WTC11 (cell line): ENCODE measurements at regions not wholly inside any gene's neighbourhood (a gene's known extent, or its start where the extent isn't known, plus 50 kb on each side); places are given as distances from the start of the nearest gene placed in this dataset.

Experiments used
- ATAC-seq: fragments of 200-7000 bp; cut with Tn5 transposase; 2 replicates; pipeline ENCODE4 v1.10.0; 2021; ENCODE audit warnings: mild to moderate bottlenecking, moderate library complexity
- CTCF ChIA-PET: fragments of 300-600 bp; sonication (Branson Sonifier 250); formaldehyde crosslinking; loops from one replicate; lab custom pipeline; 2021; ENCODE audit warnings: antibody characterized with exemption; lab: Charles Lee
- POLR2A ChIA-PET: fragments of 350-600 bp; sonication (Branson Sonifier 250); formaldehyde crosslinking; loops from one replicate; lab custom pipeline; 2021; ENCODE audit warnings: antibody characterized with exemption; lab: Charles Lee
- DNase-seq: peaks from one replicate; pipeline ENCODE4 v3.0.0; 2021; ENCODE audit warnings: low spot score
- H3K27ac Mint-ChIP-seq: 2 replicates; pipeline ENCODE4 v1.8.0; 2021; ENCODE audit warnings: mixed read lengths
- H3K27me3 Mint-ChIP-seq: 2 replicates; pipeline ENCODE4 v1.8.0; 2021; ENCODE audit warnings: low read depth, mild to moderate bottlenecking, moderate library complexity, mixed read lengths
- H3K36me3 Mint-ChIP-seq: 2 replicates; pipeline ENCODE4 v1.8.0; 2021; ENCODE audit warnings: mixed read lengths
- H3K4me1 Mint-ChIP-seq: 2 replicates; pipeline ENCODE4 v1.8.0; 2022; ENCODE audit warnings: mixed read lengths
- H3K4me3 Mint-ChIP-seq: 2 replicates; pipeline ENCODE4 v1.8.0; 2021; ENCODE audit warnings: mild to moderate bottlenecking, moderate library complexity, mixed read lengths
- H3K9me3 Mint-ChIP-seq: 2 replicates; pipeline ENCODE4 v1.8.0; 2021; ENCODE audit warnings: mixed read lengths
- ATF1 ChIP-seq: sonication (generic); formaldehyde crosslinking; IDR thresholded peaks from 2 replicates; pipeline ENCODE4 v1.8.1; 2023; ENCODE audit warnings: mild to moderate bottlenecking, moderate library complexity, missing genetic modification reagents
- E2F1 ChIP-seq: sonication (generic); formaldehyde crosslinking; IDR thresholded peaks from 2 replicates; pipeline ENCODE4 v1.8.0; 2022; ENCODE audit warnings: mild to moderate bottlenecking, missing genetic modification reagents
- ESRRA ChIP-seq: sonication (generic); formaldehyde crosslinking; IDR thresholded peaks from 2 replicates; pipeline ENCODE4 v1.8.1; 2022; ENCODE audit warnings: mild to moderate bottlenecking, missing genetic modification reagents, borderline replicate concordance
- FOXJ3 ChIP-seq: sonication (generic); formaldehyde crosslinking; IDR thresholded peaks from 2 replicates; pipeline ENCODE4 v1.9.0; 2021; ENCODE audit warnings: missing genetic modification reagents, mild to moderate bottlenecking, borderline replicate concordance
- FOXK1 ChIP-seq: sonication (generic); formaldehyde crosslinking; IDR thresholded peaks from 2 replicates; pipeline ENCODE4 v1.8.0; 2022; ENCODE audit warnings: mild to moderate bottlenecking, moderate library complexity, missing genetic modification reagents
- JAZF1 ChIP-seq: fragments of 250-450 bp; sonication (Bioruptor Pico); IDR thresholded peaks from 2 replicates; pipeline ENCODE4 v1.9.0; 2021; ENCODE audit warnings: moderate library complexity, mild to moderate bottlenecking, inconsistent platforms
- JUN ChIP-seq: sonication (generic); formaldehyde crosslinking; IDR thresholded peaks from 2 replicates; pipeline ENCODE4 v1.8.0; 2023; ENCODE audit warnings: mild to moderate bottlenecking, missing genetic modification reagents
- MLX ChIP-seq: sonication (generic); formaldehyde crosslinking; IDR thresholded peaks from 2 replicates; pipeline ENCODE4 v1.8.1; 2023; ENCODE audit warnings: mild to moderate bottlenecking, missing genetic modification reagents, moderate library complexity
- NFATC4 ChIP-seq: fragments of 250-450 bp; sonication (Bioruptor Pico); IDR thresholded peaks from 2 replicates; pipeline ENCODE4 v1.9.0; 2021; ENCODE audit warnings: mild to moderate bottlenecking
- RELA ChIP-seq: sonication (generic); formaldehyde crosslinking; IDR thresholded peaks from 2 replicates; pipeline ENCODE4 v1.8.1; 2022; ENCODE audit warnings: missing genetic modification reagents, mild to moderate bottlenecking, borderline replicate concordance
- SOX15 ChIP-seq: fragments of 250-450 bp; sonication (Bioruptor Pico); IDR thresholded peaks from 2 replicates; pipeline ENCODE4 v1.9.0; 2021; ENCODE audit warnings: mild to moderate bottlenecking
- TP53 ChIP-seq: sonication (generic); formaldehyde crosslinking; IDR thresholded peaks from 2 replicates; pipeline ENCODE4 v1.8.1; 2023; ENCODE audit warnings: mild to moderate bottlenecking, missing genetic modification reagents
- ZBTB43 ChIP-seq: sonication (generic); formaldehyde crosslinking; IDR thresholded peaks from 2 replicates; pipeline ENCODE4 v1.8.1; 2023; ENCODE audit warnings: mild to moderate bottlenecking, missing genetic modification reagents
- ZNF396 ChIP-seq: fragments of 250-450 bp; sonication (Bioruptor Pico); IDR thresholded peaks from 2 replicates; pipeline ENCODE4 v1.8.0; 2021; ENCODE audit warnings: mild to moderate bottlenecking, moderate library complexity, borderline replicate concordance
- ZNF512 ChIP-seq: sonication (generic); formaldehyde crosslinking; IDR thresholded peaks from 2 replicates; pipeline ENCODE4 v1.8.1; 2022; ENCODE audit warnings: missing genetic modification reagents, borderline replicate concordance
- ZNF671 ChIP-seq: fragments of 250-450 bp; sonication (Bioruptor Pico); IDR thresholded peaks from 2 replicates; pipeline ENCODE4 v1.8.0; 2021; ENCODE audit warnings: mild to moderate bottlenecking
- TF ChIP-seq, protein P1 (sequence below): fragments of 250-450 bp; sonication (Bioruptor Pico); IDR thresholded peaks from 2 replicates; pipeline ENCODE4 v1.9.0; 2021; ENCODE audit warnings: mild to moderate bottlenecking, borderline replicate concordance
- TF ChIP-seq, protein P2 (sequence below): sonication (generic); formaldehyde crosslinking; IDR thresholded peaks from 2 replicates; pipeline ENCODE4 v1.8.1; 2022; ENCODE audit warnings: low read depth, missing genetic modification reagents, borderline replicate concordance
- TF ChIP-seq, protein P3 (sequence below): fragments of 250-450 bp; sonication (Bioruptor Pico); conservative IDR thresholded peaks from 2 replicates; pipeline ENCODE4 v1.9.0; 2021; ENCODE audit warnings: mild to moderate bottlenecking
- TF ChIP-seq, protein P4 (sequence below): fragments of 250-450 bp; sonication (Bioruptor Pico); IDR thresholded peaks from 2 replicates; pipeline ENCODE4 v2.1.2; 2022; ENCODE audit warnings: mild to moderate bottlenecking, moderate library complexity
- TF ChIP-seq, protein P5 (sequence below): sonication (generic); formaldehyde crosslinking; IDR thresholded peaks from 2 replicates; pipeline ENCODE4 v1.8.1; 2023; ENCODE audit warnings: mild to moderate bottlenecking, missing genetic modification reagents, moderate library complexity

- TF ChIP-seq, protein P1, sequence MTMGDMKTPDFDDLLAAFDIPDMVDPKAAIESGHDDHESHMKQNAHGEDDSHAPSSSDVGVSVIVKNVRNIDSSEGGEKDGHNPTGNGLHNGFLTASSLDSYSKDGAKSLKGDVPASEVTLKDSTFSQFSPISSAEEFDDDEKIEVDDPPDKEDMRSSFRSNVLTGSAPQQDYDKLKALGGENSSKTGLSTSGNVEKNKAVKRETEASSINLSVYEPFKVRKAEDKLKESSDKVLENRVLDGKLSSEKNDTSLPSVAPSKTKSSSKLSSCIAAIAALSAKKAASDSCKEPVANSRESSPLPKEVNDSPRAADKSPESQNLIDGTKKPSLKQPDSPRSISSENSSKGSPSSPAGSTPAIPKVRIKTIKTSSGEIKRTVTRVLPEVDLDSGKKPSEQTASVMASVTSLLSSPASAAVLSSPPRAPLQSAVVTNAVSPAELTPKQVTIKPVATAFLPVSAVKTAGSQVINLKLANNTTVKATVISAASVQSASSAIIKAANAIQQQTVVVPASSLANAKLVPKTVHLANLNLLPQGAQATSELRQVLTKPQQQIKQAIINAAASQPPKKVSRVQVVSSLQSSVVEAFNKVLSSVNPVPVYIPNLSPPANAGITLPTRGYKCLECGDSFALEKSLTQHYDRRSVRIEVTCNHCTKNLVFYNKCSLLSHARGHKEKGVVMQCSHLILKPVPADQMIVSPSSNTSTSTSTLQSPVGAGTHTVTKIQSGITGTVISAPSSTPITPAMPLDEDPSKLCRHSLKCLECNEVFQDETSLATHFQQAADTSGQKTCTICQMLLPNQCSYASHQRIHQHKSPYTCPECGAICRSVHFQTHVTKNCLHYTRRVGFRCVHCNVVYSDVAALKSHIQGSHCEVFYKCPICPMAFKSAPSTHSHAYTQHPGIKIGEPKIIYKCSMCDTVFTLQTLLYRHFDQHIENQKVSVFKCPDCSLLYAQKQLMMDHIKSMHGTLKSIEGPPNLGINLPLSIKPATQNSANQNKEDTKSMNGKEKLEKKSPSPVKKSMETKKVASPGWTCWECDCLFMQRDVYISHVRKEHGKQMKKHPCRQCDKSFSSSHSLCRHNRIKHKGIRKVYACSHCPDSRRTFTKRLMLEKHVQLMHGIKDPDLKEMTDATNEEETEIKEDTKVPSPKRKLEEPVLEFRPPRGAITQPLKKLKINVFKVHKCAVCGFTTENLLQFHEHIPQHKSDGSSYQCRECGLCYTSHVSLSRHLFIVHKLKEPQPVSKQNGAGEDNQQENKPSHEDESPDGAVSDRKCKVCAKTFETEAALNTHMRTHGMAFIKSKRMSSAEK (CRISPR knock-in tag): no peak
- TF ChIP-seq, protein P2, sequence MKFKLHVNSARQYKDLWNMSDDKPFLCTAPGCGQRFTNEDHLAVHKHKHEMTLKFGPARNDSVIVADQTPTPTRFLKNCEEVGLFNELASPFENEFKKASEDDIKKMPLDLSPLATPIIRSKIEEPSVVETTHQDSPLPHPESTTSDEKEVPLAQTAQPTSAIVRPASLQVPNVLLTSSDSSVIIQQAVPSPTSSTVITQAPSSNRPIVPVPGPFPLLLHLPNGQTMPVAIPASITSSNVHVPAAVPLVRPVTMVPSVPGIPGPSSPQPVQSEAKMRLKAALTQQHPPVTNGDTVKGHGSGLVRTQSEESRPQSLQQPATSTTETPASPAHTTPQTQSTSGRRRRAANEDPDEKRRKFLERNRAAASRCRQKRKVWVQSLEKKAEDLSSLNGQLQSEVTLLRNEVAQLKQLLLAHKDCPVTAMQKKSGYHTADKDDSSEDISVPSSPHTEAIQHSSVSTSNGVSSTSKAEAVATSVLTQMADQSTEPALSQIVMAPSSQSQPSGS (CRISPR knock-in tag): no peak
- no peak for TF ChIP-seq ZNF512 (CRISPR knock-in tag)
- TF ChIP-seq NFATC4 (CRISPR knock-in tag): no peak
- no peak for TF ChIP-seq FOXJ3 (CRISPR knock-in tag)
- TF ChIP-seq ZNF671 (CRISPR knock-in tag): no peak
- TF ChIP-seq ZNF396 (CRISPR knock-in tag): no peak
Observed at GRCh38 chr3:40915346-40915865, 283.9 kb upstream of the CTNNB1 start (continued).

- ChIA-PET CTCF (interaction anchor here (1.0 kb wide), 1 partner anchor 114 kb away, joined by 3 read pairs; no protein-coding TSS in a partner anchor), POLR2A (interaction anchor here (1.1 kb wide), 1 partner anchor 279 kb away, joined by 3 read pairs; the partner anchor contains the start of gene CTNNB1)
- H3K4me1 Mint-ChIP-seq: peaks cover 49% of the 10 kb centered on the region
- DNase-seq: no peak
- H3K9me3 Mint-ChIP-seq: peaks cover 9% of the 10 kb centered on the region
- H3K27me3 Mint-ChIP-seq: no peaks in the 10 kb centered on the region
- ATAC-seq: peak; percentile 96
- no peak overlapping the region for H3K4me3 Mint-ChIP-seq
- peak overlapping the region; percentile 75; the same call in 1 of the 2 replicates for H3K27ac Mint-ChIP-seq
- peaks cover 4% of the 10 kb centered on the region for H3K36me3 Mint-ChIP-seq
- TF ChIP-seq ZBTB43 (CRISPR knock-in tag) (no peak), FOXK1 (CRISPR knock-in tag) (no peak), RELA (CRISPR knock-in tag) (no peak), SOX15 (CRISPR knock-in tag) (no peak), ESRRA (no peak), ATF1 (CRISPR knock-in tag) (no peak), E2F1 (CRISPR knock-in tag) (no peak), MLX (CRISPR knock-in tag) (no peak), JAZF1 (CRISPR knock-in tag) (no peak), TP53 (CRISPR knock-in tag) (no peak), JUN (CRISPR knock-in tag) (no peak)
- TF ChIP-seq, protein P3, sequence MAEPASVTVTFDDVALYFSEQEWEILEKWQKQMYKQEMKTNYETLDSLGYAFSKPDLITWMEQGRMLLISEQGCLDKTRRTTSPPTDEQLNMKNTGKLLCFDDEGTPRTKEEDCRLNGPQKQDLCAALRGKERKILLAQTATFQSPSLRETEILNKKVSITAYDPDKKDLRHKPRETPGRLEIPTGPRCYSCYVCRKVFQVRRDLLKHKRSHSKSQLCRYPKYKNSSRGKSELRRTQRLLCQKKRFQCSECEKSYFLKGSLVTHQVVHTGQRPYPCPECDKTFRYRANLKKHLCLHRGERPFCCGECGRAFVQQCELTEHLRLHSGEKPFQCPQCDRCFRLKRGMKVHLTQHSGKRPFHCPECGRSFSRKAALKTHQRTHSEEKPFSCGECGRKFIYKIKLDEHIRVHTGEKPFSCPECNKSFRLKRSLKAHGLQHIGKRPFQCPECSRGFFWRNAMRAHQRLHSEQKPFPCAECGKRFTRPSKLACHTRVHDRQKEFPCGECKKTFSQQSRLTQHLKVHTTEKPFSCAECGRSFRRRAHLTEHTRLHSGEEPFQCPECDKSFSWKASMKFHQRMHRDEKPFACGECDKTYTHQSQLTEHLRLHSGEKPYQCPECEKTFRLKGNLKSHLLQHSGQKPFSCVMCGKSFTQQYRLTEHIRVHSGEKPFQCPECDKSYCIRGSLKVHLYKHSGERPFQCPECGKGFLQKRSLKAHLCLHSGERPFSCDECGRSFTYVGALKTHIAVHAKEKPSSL (CRISPR knock-in tag): no peak
- TF ChIP-seq, protein P4, sequence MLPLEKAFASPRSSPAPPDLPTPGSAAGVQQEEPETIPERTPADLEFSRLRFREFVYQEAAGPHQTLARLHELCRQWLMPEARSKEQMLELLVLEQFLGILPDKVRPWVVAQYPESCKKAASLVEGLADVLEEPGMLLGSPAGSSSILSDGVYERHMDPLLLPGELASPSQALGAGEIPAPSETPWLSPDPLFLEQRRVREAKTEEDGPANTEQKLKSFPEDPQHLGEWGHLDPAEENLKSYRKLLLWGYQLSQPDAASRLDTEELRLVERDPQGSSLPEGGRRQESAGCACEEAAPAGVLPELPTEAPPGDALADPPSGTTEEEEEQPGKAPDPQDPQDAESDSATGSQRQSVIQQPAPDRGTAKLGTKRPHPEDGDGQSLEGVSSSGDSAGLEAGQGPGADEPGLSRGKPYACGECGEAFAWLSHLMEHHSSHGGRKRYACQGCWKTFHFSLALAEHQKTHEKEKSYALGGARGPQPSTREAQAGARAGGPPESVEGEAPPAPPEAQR (CRISPR knock-in tag): no peak
- TF ChIP-seq, protein P5, sequence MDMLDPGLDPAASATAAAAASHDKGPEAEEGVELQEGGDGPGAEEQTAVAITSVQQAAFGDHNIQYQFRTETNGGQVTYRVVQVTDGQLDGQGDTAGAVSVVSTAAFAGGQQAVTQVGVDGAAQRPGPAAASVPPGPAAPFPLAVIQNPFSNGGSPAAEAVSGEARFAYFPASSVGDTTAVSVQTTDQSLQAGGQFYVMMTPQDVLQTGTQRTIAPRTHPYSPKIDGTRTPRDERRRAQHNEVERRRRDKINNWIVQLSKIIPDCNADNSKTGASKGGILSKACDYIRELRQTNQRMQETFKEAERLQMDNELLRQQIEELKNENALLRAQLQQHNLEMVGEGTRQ (CRISPR knock-in tag): no peak
Observed at GRCh38 chr3:40920041-40920440, 279.3 kb upstream of the CTNNB1 start.
